ENCODE measurements at regions not wholly inside any gene's neighbourhood (a gene's known extent, or its start where the extent isn't known, plus 50 kb on each side); places are given as distances from the start of the nearest gene placed in this dataset.

- Mint-ChIP-seq H3K27ac (ENCODE audit: unreplicated experiment) (no peak overlapping the region), H3K27me3 (ENCODE audit: unreplicated experiment) (no peaks in the 10 kb centered on the region), H3K9me3 (ENCODE audit: unreplicated experiment) (no peaks in the 10 kb centered on the region), H3K4me3 (ENCODE audit: unreplicated experiment) (no peak overlapping the region), H3K36me3 (ENCODE audit: unreplicated experiment) (no peaks in the 10 kb centered on the region), H3K4me1 (ENCODE audit: low read depth, unreplicated experiment) (peaks cover 2% of the 10 kb centered on the region)
- DNase-seq, result no peak
- no peak for TF ChIP-seq CTCF (IDR thresholded peaks at IDR 0.05; ENCODE audit: partially characterized antibody, unreplicated experiment)
These were observed 601.0 kb downstream of the NUF2 start for GRCh38 chr1:163922743-163923201.

- Mint-ChIP-seq H3K36me3 (ENCODE audit: unreplicated experiment) (no peaks in the 10 kb centered on the region), H3K27me3 (ENCODE audit: unreplicated experiment) (no peaks in the 10 kb centered on the region), H3K9me3 (ENCODE audit: unreplicated experiment) (no peaks in the 10 kb centered on the region), H3K4me1 (ENCODE audit: low read depth, unreplicated experiment) (peaks cover 7% of the 10 kb centered on the region), H3K4me3 (ENCODE audit: unreplicated experiment) (no peak overlapping the region), H3K27ac (ENCODE audit: unreplicated experiment) (no peak overlapping the region)
- DNase-seq, result no peak
- no peak for TF ChIP-seq CTCF (IDR thresholded peaks at IDR 0.05; ENCODE audit: partially characterized antibody, unreplicated experiment)
These were observed 602.3 kb downstream of the NUF2 start for GRCh38 chr1:163924041-163924440.

- H3K27me3 Mint-ChIP-seq (ENCODE audit: unreplicated experiment), result no peaks in the 10 kb centered on the region
These were observed 605.7 kb downstream of the NUF2 start for GRCh38 chr1:163927493-163927892.

GRCh38 chr1:163928069-163928468, 606.3 kb downstream of the NUF2 start:
- no peak for DNase-seq
- TF ChIP-seq CTCF (IDR thresholded peaks at IDR 0.05; ENCODE audit: partially characterized antibody, unreplicated experiment), result no peak
- Mint-ChIP-seq H3K4me1 (ENCODE audit: low read depth, unreplicated experiment) (peaks cover 7% of the 10 kb centered on the region), H3K27ac (ENCODE audit: unreplicated experiment) (no peak overlapping the region), H3K36me3 (ENCODE audit: unreplicated experiment) (no peaks in the 10 kb centered on the region), H3K4me3 (ENCODE audit: unreplicated experiment) (no peak overlapping the region), H3K27me3 (ENCODE audit: unreplicated experiment) (no peaks in the 10 kb centered on the region), H3K9me3 (ENCODE audit: unreplicated experiment) (no peaks in the 10 kb centered on the region)

More at GRCh38 chr1:163927493-163927892, 605.7 kb downstream of the NUF2 start:
- TF ChIP-seq CTCF (IDR thresholded peaks at IDR 0.05; ENCODE audit: partially characterized antibody, unreplicated experiment), result no peak
- no peaks in the 10 kb centered on the region for H3K36me3 Mint-ChIP-seq (ENCODE audit: unreplicated experiment)
- no peak for DNase-seq
- no peak overlapping the region for H3K4me3 Mint-ChIP-seq (ENCODE audit: unreplicated experiment)
- H3K27ac Mint-ChIP-seq (ENCODE audit: unreplicated experiment), result no peak overlapping the region
- H3K4me1 Mint-ChIP-seq (ENCODE audit: low read depth, unreplicated experiment), result peaks cover 7% of the 10 kb centered on the region
- no peaks in the 10 kb centered on the region for H3K9me3 Mint-ChIP-seq (ENCODE audit: unreplicated experiment)

- Mint-ChIP-seq H3K9me3 (ENCODE audit: unreplicated experiment) (no peaks in the 10 kb centered on the region), H3K36me3 (ENCODE audit: unreplicated experiment) (no peaks in the 10 kb centered on the region), H3K27me3 (ENCODE audit: unreplicated experiment) (no peaks in the 10 kb centered on the region), H3K4me3 (ENCODE audit: unreplicated experiment) (no peak overlapping the region), H3K27ac (ENCODE audit: unreplicated experiment) (no peak overlapping the region), H3K4me1 (ENCODE audit: low read depth, unreplicated experiment) (peaks cover 7% of the 10 kb centered on the region)
- TF ChIP-seq CTCF (IDR thresholded peaks at IDR 0.05; ENCODE audit: partially characterized antibody, unreplicated experiment), result no peak
- no peak for DNase-seq
These were observed 606.9 kb downstream of the NUF2 start for GRCh38 chr1:163928651-163929050.
